Tongue (tissue), 1 donor: ENCODE measurements at regions not wholly inside any gene's neighbourhood (a gene's known extent, or its start where the extent isn't known, plus 50 kb on each side); places are given as distances from the start of the nearest gene placed in this dataset.

ENCODE experiments used
- DNase-seq: peaks from one replicate; pipeline ENCODE4 v3.0.0-alpha.2; 2015

DNA sequence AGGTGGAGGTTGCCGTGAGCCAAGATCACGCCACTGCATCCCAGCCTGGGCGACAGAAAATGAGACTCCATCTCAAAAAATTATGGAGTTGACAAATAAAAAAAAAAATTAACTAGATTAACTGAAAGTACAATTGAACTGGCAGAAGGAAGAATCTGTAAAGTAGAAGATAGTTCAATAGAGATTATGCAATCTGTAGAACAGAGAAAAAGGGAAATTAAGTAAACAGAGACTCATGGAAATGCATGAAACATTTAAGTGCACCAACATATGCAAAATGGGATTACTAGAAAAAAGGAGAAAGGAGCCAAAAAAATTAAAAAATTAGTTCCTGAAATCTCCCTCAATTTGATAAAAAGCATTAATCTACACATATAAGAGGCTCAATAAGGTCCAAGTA, 188.8 kb upstream of the KHDRBS2 start:
- DNase-seq = no peak

DNA sequence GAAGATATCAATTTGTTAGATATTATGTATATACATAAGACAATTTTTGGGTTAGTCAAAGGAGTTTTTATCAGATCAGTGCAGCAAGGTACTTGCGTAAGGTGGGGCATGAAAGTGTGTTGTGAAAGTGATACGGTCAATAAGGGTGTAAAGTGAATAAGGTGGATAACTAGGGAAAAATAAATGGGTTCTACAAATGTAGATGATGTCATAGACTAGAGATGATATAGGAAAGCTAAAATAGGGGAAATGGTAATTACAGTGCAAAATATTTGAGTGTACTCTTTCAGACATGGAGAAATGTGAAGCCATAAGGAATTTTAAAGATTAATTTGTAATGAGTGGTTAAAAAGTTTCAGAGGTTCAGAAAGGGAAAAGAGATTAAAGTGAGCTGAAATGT, 180.6 kb upstream of the KHDRBS2 start:
- DNase-seq = no peak

DNA sequence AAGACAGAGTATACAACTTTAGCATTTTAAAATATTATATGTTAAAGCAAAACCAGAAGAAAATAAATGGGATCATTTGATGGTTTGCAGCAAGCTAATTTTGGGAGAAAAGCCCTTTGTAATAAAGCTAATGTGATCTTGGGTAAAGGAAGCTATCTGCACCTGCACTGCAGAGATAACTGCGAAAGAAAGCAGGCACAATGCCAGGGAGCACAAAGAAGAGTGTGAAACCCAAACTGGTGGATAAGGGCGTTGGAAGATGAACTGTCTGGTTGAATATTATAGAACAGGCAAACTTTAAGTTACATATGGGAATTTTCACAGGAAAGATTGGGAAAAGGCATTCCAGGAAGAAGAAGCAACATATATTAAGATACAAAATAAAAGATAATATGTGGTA, 179.2 kb upstream of the KHDRBS2 start:
- no peak for DNase-seq

DNA sequence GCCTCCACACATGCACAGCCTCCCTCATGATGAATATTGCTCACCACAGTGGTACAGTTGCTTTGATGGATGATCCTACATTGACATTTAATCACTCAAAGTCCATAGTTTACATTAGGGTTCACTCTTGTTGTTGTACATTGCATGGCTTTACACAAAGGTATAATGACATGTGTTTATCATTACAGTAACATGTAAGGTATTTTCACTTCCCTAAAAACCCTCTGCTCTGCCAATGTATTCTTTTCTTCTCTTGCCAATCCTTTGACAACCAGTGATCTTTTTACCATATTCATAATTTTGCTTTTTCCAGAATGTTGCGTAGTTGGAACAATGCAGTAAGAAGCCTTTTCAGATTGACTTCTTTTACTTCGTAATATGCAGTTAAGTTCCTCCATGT, 166.6 kb upstream of the KHDRBS2 start:
- DNase-seq = no peak

DNA sequence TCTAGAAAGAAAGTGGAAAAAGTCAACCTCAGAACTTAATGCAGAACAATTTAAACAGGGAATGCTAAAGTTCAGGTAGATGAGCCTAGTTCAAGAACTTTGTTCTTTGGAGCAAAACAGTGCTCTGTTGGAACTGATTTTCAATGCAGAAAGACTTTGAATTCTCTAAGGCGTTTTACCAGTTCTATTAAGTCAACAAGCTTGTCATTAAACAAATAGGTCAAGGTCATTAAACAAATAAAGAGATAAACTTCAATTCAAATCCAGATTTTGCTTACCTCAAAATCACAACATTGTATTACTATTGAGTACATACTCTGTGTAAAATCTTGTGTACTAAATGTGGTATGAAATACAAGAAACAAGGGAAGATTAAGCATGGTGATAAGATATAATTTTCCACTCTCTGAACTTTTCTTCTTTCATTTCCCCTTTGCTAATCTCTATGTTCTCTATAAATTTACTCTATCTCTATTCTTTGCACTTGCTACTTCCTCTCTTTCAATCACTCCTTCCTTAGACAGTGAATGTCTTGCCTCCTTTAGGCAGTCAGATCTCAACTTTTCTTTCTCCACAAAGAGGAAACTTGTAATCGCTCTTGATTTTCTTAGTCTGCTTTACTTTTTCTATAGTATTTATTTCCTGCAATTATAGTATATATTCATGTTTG, 160.8 kb upstream of the KHDRBS2 start:
- DNase-seq = no peak

DNA sequence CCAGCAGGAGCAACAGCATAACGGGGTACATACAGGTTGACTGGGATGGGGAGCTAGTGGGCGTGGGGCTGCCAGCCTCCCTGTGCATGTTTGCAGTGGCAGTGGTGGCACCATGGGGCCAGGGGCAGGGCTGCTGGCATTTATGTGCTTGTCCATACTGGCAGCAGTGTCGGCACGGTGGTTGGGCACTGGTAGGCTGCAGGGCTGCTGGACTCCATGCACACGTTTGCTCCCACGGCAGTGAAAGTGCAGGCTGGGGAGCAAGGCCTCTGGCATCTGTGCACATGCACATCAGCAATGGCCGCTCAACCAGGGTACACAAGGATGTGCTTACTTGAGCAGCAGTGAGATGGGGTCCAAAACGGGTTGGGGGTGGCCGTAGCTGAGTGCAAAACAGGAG, 159.5 kb upstream of the KHDRBS2 start:
- DNase-seq = no peak

DNA sequence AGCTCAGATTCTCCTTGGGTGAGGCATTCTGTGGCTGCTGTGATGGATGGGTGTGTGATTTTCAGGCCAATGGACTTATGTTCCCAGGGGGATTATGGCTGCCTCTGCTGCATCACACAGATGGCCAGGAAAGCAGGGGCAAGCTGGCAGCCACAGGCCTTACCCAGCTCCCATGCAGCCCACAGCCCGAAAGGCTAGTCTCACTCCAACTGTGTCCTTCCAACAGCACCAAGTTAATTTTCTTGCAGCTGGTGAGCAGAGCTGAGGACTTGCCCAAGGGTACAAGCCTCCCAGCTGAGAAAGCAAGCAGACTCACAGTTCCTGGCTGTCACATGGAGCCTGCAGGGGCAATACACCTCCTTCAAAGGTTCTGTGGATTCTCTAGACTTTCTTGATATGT, 155.2 kb upstream of the KHDRBS2 start:
- DNase-seq = no peak

DNA sequence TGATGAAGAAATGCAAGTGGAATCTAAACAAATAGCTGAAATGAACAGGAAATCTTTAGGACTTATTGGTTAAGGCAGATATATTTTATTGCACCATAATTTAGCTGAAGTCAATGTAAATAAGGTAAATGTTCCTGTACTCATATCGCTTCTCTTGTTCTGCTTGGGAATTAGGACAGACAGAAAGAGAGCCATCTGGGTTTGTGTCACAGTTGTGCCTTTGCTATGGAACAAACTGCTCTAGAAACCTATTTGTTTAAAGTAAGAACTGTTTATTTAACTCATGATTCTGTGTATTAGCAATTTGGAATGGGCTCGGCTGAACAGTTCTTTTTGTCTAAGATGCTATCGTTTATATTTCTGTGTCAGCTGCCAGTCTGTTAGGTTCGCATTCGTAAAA, 143.8 kb upstream of the KHDRBS2 start:
- no peak for DNase-seq

DNA sequence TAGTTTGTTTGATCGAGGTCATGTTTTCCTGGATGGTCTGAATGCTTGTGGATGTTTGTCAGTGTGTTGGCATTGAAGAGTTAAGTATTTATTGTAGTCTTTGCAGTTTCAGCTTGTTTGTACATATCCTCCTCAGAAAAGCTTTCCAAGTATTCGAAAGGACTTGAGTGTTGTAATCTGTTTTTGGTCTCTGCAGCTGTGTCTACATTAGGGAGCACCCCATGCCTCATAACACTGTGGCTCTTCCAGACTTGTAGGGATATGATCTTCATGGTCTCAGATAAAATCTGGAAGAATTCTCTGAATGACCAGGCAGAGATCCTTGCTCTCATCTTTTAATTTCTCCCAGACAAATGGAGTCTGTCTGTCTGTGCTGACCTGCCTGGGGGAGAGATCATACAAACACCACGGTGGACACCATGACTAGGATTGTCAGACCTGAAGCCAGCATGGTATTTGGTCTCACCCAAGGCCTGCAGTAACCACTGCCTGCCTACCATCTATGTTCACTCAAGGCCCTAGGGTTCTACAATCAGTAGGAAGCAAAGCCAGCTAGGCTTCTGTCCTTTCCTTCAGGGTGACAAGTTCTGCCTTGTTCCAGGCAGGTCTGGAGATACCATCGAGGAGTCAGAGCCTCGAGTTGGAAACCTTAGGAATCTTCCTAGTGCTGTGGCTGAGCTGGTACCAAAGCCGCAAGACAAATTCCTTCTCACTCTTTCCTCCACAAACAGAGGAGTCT, 114.7 kb upstream of the KHDRBS2 start:
- DNase-seq = no peak

DNA sequence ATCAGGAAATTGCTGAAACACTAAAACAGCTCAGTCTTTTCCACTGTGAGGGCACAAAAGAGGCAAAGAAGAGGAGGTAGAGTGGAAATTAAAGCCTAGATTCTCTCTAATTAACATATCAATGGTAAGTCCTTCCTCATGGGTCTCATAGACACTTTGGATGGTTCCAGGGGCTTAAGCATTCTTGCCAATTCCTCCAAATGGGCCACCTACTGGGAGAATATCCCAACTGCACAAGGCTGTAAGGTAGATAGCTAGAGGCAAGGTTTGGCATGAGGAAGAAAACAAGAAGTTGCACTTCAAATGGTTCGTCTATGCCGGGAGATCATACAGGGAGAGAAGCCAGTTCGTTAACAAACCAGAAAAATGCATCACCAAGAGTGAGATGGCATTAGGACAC, 107.6 kb upstream of the KHDRBS2 start:
- no peak for DNase-seq

DNA sequence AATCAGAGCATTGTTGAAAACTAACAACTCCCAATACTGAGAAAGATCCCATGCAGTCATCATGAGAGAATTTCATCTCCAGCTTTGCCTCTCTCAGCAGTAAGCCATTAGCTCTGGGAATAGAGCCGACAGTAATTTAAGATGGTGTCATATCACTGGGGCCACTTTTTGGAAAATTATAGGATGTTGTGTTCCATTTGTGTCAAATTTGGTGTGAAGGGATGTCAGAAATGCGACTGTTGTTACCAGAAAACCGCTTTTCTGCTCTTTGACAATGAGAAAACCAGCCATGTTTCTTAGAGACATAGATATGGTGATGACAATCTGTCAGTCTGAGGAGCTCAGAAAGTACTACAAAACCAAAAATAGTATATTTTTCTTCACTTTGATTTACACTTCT, 106.3 kb upstream of the KHDRBS2 start:
- no peak for DNase-seq

DNA sequence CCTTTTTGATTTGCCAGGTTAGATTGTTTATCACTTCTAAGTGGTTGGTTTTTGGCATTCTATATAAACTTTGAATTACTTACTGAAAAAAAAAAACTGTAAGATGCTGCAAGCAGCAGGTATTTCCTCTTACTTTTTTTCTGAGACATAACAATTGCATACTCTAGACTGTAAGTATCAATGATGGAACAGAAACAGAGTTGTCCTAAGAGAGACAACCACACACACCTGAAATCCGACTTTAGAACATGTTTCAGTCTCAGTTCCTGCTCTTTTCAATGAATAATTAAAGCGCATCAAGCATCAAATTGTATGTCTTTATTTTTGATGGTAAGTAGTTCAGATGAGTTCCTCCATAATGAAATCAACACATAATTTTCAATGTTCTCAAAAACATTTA, 105.3 kb upstream of the KHDRBS2 start:
- DNase-seq = no peak

DNA sequence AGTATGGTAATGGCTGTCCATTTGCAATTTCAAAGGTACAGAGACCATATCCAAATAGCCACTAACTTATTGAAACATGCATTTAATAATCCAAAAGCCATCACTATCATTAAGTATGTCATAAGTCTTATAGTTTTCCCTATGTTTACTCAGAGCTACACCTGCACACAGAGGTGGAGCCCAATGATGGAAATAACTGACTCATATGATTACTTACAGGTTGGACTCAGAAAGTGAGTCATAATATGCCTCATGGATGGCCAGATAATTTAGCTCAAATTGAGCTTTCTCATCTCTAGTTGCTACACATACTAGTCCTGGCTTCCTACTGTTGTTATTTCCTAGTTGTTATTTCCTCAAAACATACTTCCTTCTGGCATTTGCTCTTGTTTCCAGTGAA, 104.4 kb upstream of the KHDRBS2 start:
- no peak for DNase-seq

DNA sequence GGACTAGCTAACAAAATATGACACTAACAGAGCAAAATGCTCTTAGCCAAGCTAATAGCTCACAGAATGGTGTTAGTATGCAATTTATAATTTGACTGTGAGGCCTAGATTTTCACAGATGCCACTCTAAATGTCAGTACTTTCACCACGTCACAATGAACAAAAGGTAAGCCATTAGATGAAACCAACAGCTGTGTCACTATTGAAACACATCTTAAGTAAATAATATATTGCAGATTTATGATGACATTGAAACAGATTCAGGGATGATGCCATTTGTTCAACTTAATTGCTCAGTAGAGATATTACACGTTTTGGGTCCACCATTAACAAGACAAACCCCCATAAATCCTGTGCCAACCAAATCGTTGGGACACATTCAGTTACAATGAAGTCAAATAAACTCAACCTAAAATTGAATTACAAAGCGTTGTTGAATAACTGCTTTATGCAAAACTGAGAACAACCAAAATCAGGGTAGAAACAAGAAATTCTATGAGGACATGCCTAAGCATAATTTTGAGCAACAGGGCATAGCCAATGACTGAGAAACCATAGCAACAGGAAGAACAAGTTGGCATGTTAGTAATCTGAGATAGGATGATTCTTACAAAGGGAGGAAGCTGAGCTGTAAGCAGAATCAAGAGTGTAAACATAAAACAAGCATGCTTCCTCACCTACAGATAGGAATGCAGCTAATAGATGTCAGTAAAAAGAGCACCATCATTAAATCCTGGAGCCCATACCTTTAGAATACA, 85.6 kb upstream of the KHDRBS2 start:
- DNase-seq = no peak

DNA sequence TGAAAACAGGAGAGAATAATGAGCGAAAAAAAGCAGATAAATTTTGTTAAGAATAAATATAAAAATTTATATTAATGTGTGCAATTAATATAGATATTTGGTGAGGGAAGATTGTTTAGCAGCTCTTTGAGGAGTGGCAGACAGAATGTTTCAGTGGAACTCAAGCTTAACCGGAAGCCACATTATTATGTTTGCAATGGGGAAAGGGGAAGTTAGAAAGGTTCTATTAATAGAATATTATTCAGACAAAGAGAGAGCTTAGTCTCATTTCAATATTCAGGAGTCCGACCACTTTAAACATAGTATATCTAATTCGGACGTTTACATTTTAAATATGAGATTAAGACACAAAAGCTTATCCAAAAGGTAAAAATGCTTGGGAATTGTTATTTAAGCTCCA, 81.6 kb upstream of the KHDRBS2 start:
- DNase-seq = no peak

DNA sequence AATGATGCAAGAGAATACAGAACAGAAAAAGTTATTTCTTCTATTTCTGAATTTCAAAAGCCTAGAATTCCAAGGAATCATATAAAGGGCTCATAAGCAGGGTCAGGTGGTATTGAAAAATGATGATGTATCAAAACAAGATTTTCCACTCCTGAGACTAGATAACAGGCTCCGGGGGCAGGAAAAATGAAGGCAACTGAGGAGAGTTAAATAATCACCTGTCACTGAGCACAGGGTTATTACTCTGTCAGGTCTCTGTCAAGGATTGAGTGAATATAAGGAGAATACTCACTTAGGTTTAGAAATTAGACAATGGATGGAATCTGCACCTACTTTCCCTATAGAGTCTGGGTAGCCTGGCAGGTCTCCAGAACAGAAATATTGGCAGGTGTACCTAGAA, 76.1 kb upstream of the KHDRBS2 start:
- no peak for DNase-seq

DNA sequence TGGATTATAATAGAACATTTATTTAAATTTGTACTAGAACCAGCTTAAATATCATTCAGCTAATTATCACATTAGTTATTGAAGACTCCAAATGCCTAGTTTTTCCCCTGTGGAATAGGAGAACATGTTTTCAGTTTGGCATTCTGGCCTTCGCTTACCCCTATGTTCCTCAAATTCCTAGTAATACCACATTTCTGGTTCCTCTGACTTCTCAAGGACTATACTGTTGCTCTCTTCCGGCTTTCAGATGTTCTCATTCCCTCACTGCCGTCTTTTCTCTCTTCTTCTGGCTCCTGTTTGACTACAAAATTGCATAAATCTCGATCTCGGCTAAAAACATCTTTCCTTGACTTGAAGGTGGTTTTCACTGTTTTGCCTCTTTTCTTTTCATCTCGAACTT, 71.8 kb upstream of the KHDRBS2 start:
- no peak for DNase-seq

DNA sequence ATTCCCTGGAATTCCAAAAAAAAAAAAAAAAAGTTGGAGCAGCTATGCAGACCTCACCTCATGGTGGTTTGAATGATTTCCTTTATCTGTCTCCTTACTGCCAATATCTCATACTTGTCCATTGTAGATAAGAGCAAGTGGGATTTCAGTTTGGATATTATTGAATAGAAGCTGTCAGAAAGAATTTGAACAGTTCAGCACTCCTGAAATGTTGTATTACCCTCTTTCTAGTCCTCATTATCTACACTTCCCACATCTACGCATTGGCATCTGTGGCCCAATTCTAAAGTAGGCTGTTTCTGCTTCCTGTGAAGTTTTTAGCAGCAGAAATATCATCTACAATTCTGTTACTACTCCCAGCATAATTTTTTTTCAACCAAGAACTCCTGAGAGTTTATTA, 68.2 kb upstream of the KHDRBS2 start:
- no peak for DNase-seq

DNA sequence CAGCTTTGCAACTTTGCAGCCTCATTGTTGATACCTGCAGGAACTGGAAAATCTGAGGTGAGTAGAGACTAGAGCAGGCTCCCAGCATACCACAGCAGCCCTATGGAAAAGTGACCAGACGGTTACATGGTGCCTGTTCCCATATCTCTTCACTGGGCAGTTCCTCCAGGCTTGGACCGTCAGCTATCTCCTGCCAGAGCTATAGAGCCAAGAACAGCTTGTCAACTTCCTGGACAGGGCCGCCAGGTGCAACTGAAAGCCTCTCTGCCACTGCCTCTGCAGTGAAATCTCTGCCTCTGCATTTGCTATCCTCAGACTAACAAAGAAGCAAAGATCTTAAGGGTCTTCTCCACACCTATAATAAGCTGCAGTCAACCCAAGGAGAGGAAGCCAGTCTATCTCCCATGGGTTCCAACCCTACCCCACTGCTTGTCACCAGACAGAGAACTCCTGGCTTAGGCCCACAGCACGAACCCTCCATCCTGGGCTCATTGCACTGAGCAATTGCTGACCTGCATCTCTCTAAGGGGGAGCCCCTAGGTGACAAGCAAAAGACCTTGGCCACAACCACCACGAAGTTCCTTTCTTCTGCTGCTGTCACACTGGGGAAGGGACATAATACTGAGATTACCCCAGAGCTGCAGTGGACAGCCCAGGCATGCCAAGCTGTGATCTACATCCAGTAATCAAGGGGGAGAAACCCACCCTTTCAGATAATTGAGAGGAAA, 60.1 kb upstream of the KHDRBS2 start:
- DNase-seq = no peak

DNA sequence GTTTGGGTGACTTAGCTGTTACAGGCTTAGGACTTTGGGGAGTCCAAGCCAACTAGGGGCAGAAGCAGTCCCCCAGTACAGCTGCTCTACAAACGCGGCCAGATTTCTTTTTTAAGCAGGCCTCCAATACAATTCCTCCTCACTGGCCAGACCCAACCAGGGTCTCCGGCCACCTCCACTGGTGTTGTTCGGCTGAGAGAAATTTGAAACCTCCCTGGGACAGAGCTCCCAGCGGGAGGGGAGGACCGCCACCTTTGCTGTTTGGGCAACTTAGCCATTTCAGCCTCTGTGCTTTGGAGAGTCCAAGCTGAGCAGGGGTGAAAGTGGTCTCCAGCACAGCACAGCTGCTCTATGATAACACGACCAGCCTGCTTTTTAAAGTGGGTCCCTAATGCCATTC, 59.4 kb upstream of the KHDRBS2 start:
- no peak for DNase-seq

DNA sequence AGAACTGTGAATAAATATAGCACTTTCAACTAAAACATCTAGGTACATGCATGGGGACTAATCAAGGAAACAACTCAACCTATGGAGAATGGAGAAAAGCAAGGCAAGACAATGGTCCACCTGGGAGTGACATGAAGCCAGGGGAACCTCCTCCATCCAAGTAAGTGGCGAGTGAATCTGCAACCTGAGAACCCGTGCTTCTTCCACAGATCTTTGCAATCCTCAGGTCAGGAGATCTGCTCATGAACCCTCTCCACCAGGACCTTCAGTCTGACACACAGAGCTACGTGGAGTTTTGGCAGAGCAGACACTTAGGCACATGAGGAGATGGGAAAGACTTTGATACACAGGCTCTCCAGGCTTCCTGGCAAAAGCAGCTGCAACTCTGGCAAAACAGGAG, 58.8 kb upstream of the KHDRBS2 start:
- DNase-seq = no peak

DNA sequence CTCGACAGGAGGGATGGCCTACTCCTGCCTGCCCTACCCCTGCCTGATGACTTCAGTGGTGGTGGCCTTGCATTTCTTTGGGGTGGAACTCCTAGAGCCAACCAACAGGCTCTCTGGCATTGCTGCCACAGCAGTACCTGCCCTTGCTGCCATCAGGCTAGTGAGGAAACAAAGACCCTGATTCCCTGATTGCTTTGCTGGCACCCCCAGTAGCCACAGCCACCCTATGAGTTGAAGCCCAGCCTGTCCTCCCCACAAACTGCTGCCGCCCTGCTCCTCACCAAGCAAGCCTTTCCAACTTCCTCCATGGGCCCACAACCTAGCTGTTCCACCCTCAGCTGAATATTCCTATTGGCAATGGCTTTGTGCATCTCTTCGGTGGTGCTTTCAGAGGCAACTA, 52.5 kb upstream of the KHDRBS2 start:
- no peak for DNase-seq
